Esophagus muscularis mucosa (tissue), 4 donors: ENCODE measurements at regions not wholly inside any gene's neighbourhood (a gene's known extent, or its start where the extent isn't known, plus 50 kb on each side); places are given as distances from the start of the nearest gene placed in this dataset.

ENCODE experiments used
- CTCF ChIP-seq, 3 experiments: fragments of 200-600 bp in 2 of 3; fragments of 450-650 bp in 1 of 3; sonication (generic) in 2 of 3; IDR thresholded peaks; one replicate each; pipeline ENCODE4 v1.5.1; 2017 to 2019; ENCODE audit warnings: antibody characterized with exemption in 3 of 3, mild to moderate bottlenecking in 2 of 3, moderate library complexity in 1 of 3
- EP300 ChIP-seq: sonication (generic); formaldehyde crosslinking; IDR thresholded peaks from one replicate; pipeline ENCODE4 v1.6.1; 2017; ENCODE audit warnings: antibody characterized with exemption
- POLR2A ChIP-seq: fragments of 450-650 bp; IDR thresholded peaks from one replicate; pipeline ENCODE4 v1.6.1; 2017; ENCODE audit warnings: antibody characterized with exemption, moderate library complexity, mild to moderate bottlenecking, low read depth
- POLR2AphosphoS5 ChIP-seq, 2 donors: sonication (generic); formaldehyde crosslinking; IDR thresholded peaks; one replicate each; pipeline ENCODE4 v1.6.1; 2017; ENCODE audit warnings: antibody characterized with exemption in 2 of 2

- TF ChIP-seq CTCF (IDR thresholded peaks at IDR 0.05) = no peak
- no peak for TF ChIP-seq POLR2A
- no peak for TF ChIP-seq POLR2AphosphoS5 (IDR thresholded peaks at IDR 0.05)
- no peak for TF ChIP-seq EP300
These were observed 448.4 kb downstream of the DAD1 start for GRCh38 chr14:22140633-22141032.
